HFF-Myc (cell line): ENCODE measurements at regions not wholly inside any gene's neighbourhood (a gene's known extent, or its start where the extent isn't known, plus 50 kb on each side); places are given as distances from the start of the nearest gene placed in this dataset.

Experiments used
- DNase-seq: peaks from one replicate; pipeline ENCODE4 v3.0.0-alpha.2; 2011; ENCODE audit warnings: low read depth; ENCODE audit errors: extremely low read depth
- H3K4me3 ChIP-seq: replicated peaks from 2 replicates; pipeline ENCODE4 v1.5.1; 2011; ENCODE audit warnings: low read depth, mild to moderate bottlenecking, control low read depth, low read length
- TF ChIP-seq, protein P1 (sequence below): IDR thresholded peaks from 2 replicates; pipeline ENCODE4 v1.5.1; 2012; ENCODE audit warnings: mild to moderate bottlenecking, low read depth, low read length, control low read depth; ENCODE audit errors: missing control alignments

DNA sequence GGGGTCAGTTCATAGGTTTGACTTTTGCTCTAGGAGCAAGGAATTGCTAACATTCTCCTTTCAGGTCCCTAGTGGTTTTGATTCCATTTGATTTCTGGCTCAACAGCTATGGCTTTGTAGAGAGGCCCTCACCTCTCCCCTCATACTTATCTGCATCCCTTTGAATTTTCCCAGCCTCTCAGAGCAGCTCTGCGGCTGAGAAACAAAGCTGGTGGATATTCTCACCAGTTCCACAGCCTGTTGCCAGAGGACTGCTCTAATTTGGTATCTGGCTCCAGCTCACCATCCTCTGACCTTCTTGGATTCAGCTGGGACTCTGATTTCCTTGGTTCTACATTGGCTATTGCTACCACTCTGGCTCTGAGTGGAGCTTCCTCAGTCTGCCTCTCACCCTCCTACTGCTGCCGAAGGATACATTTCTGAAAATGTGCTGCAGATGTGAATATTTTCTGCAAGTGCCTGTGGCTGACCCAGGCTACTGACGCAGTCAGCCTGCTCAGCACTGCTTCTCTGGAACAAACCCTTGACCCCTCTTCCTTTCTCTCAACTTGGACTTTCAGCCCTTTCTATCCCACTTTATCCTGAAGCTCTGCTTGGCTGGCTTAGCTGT is 110.9 kb upstream of the ENPEP start:
- TF ChIP-seq, protein P1, sequence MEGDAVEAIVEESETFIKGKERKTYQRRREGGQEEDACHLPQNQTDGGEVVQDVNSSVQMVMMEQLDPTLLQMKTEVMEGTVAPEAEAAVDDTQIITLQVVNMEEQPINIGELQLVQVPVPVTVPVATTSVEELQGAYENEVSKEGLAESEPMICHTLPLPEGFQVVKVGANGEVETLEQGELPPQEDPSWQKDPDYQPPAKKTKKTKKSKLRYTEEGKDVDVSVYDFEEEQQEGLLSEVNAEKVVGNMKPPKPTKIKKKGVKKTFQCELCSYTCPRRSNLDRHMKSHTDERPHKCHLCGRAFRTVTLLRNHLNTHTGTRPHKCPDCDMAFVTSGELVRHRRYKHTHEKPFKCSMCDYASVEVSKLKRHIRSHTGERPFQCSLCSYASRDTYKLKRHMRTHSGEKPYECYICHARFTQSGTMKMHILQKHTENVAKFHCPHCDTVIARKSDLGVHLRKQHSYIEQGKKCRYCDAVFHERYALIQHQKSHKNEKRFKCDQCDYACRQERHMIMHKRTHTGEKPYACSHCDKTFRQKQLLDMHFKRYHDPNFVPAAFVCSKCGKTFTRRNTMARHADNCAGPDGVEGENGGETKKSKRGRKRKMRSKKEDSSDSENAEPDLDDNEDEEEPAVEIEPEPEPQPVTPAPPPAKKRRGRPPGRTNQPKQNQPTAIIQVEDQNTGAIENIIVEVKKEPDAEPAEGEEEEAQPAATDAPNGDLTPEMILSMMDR: no peak
- no peak for DNase-seq
- no peak overlapping the region for H3K4me3 ChIP-seq

DNA sequence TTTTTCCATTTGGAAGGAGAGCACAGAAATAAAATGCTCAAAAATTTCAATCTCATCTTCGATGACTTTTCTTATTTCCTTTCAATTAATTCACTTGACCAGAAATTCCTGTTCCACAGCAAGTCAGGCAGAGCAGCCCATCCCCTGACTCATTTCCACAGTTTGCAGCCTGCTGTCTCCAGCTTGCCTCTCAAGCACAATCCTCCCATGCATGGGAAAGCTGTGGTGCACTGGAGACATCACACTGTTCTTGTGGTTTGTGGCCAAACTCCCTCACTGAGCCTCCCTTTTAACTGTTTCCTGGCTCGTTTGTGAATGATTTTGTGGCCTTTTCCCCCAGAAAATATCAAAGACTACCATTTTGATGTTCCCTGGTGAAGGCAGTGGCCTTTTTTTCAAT is 114.0 kb upstream of the ENPEP start:
- no peak for DNase-seq
- H3K4me3 ChIP-seq: no peak overlapping the region
- TF ChIP-seq, protein P1: no peak

DNA sequence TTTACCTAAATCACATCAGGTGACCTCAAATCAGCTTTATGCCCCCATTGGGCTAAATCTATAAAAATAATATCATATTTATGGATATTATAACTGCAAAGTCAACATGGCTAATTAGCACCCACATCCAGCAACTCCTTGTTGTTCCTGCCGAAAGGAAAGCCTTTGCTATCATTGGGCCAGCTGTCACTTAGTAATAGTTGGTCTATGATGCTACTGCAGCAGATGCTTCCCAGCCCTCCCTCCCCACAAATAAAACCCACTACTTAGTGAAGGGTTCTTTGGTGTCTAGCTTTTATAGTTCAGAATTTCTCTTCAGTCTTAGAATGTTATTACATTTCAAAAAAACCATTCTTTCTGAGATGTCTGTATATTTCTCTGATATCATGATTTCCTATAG is 116.9 kb upstream of the ENPEP start:
- H3K4me3 ChIP-seq: no peak overlapping the region
- TF ChIP-seq, protein P1: no peak
- no peak for DNase-seq

DNA sequence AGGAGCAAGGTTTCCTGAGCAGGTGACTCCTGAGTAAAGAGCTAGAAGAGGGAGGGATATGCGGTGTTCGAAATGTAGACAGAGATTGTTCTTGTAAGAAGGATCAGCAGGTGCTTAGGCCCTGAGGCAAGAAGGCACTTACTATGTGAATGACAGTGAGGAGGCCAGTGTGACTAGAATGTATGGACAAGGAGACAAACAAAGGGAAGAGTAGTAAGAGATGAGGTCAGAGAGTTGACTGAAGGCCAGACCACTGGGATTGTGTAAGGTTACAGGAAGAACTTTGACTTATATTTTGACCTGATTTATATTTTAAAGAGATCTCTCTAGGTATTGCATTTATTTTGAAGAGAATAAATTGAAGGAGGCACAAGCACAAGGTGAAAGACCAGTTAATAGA is 118.4 kb upstream of the ENPEP start:
- DNase-seq: no peak
- TF ChIP-seq, protein P1: no peak
- H3K4me3 ChIP-seq: no peak overlapping the region

DNA sequence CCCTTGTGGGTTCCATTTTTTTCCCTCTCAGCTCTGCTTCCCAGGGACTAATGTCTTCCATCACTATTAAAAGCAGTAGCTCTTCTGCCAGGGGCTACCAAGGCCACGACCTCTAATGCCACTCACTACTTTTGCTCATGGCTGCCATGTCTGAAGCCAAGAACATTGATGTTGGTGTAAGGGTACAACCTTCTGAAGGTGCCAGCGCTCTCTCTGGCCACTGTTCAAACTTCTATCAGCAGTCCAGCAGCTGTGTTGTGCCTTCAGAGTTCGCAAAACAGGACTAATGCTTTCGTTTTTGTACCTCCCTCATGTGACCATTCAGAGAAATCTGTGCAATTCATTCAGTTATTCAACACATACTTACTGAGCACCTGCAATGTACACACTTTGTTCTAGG is 121.5 kb upstream of the ENPEP start:
- TF ChIP-seq, protein P1: no peak
- no peak for DNase-seq
- H3K4me3 ChIP-seq: no peak overlapping the region

DNA sequence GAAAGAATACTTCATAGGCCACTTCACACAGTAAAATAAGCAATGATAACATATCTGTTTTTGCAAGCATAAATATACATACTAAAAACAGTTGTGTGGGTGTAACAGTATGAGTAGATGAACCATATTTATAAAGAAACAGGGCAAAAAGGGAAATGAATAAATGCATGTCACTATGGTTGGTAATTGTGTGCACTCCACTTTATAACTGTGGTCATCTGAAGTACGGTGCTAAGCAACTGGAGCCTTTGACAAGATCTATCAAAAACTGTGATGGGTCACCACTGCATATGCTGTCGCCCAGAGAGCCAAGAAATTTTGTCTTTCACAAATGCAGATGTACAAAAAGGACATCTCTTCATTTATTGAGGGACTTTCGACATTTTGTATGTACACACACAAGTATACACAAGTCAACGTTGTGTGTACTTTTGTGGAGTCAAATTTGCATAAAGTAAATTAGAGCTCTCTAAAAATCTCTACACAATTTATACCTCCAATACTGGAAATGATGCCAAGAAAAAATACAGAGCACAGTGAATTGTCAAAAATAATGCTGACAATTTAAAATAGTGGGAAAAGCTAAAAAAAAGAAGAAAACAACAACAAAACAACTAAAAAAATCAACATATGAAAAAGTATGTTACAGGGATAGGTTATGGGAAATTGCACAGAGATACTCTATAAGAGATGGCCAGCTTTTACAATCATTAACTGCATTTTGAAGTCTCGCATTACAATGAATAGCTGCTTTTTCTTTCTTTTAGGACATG is 123.1 kb upstream of the ENPEP start:
- DNase-seq: no peak
- H3K4me3 ChIP-seq: no peak overlapping the region
- TF ChIP-seq, protein P1: no peak
